Right hindlimb (tissue), 1 donor: ENCODE measurements at regions not wholly inside any gene's neighbourhood (a gene's known extent, or its start where the extent isn't known, plus 50 kb on each side); places are given as distances from the start of the nearest gene placed in this dataset.
"Not testable (repeated sequence)": the region's sequence is repeated elsewhere in the genome, so short reads cannot be mapped to it uniquely, and the experiment has no call there.

Source experiments
- DNase-seq: peaks from one replicate; pipeline ENCODE4 v3.0.0-alpha.2; 2018

GRCh38 chr14:59126714-59127436, 61.6 kb upstream of the DAAM1 start:
- DNase-seq, result no peak

- DNase-seq, result no peak
Measured at GRCh38 chr14:59127437-59127732, 61.1 kb upstream of the DAAM1 start.

GRCh38 chr14:59130462-59130861, 58.0 kb upstream of the DAAM1 start:
- DNase-seq, result no peak

- no peak for DNase-seq
Measured at GRCh38 chr14:59131938-59132795, 56.3 kb upstream of the DAAM1 start.

GRCh38 chr14:59132796-59133494, 55.5 kb upstream of the DAAM1 start:
- DNase-seq, result peak; percentile 61

- DNase-seq, result no peak
Measured at GRCh38 chr14:59133709-59134108, 54.8 kb upstream of the DAAM1 start.

GRCh38 chr14:59134307-59134706, 54.2 kb upstream of the DAAM1 start:
- no peak for DNase-seq

GRCh38 chr14:59137256-59137655, 51.2 kb upstream of the DAAM1 start:
- DNase-seq, result no peak

GRCh38 chr14:59138576-59138975, 49.9 kb upstream of the DAAM1 start:
- not testable (repeated sequence) for DNase-seq
